Endothelial cell of umbilical vein (primary cell): ENCODE measurements at regions not wholly inside any gene's neighbourhood (a gene's known extent, or its start where the extent isn't known, plus 50 kb on each side); places are given as distances from the start of the nearest gene placed in this dataset.

ENCODE experiments used
- BruUV-seq: library from RNA; stranded (reverse); fragments of 400-500 nt; replicated peaks from 2 replicates; lab custom pipeline; 2021; lab: Mats Ljungman, UMichigan
- CTCF ChIA-PET: fragments of 300-600, 350-600 bp; sonication (Branson Sonifier 250); formaldehyde crosslinking; loops from one replicate; lab custom pipeline; 2021; ENCODE audit warnings: antibody characterized with exemption, inconsistent platforms; lab: Charles Lee
- POLR2A ChIA-PET: fragments of 300-600, 350-600 bp; sonication (Branson Sonifier 250); formaldehyde crosslinking; loops from one replicate; lab custom pipeline; 2021; ENCODE audit warnings: antibody characterized with exemption, inconsistent platforms; lab: Charles Lee
- DNase-seq: peaks from one replicate; pipeline ENCODE4 v3.0.0-alpha.2; 2011; ENCODE audit warnings: low read depth, low spot score
- FAIRE-seq: peaks from 2 replicates; lab custom pipeline; 2011; peaks lifted over from hg19 to GRCh38; lab: Jason Lieb, UNC
- H2AFZ ChIP-seq: 2 replicates; pipeline ENCODE4 v1.6.0; 2012; ENCODE audit warnings: low read depth, low read length, control low read depth, inconsistent platforms
- H3K27ac ChIP-seq: 2 replicates; pipeline ENCODE4 v1.5.1; 2011; ENCODE audit warnings: low read depth, mild to moderate bottlenecking, control low read depth, low read length, moderate library complexity; ENCODE audit not compliant: insufficient read depth
- H3K27me3 ChIP-seq, 2 experiments: 2 replicates each; pipeline versions ENCODE4 v1.6.0 to v1.6.1; 2011; ENCODE audit warnings: low read length in 2 of 2, mixed read lengths in 1 of 2; ENCODE audit not compliant: control insufficient read depth in 2 of 2, insufficient read depth in 2 of 2
- H3K36me3 ChIP-seq, 2 experiments: 2 replicates in 1 of 2; 3 replicates in 1 of 2; pipeline ENCODE4 v1.5.1; 2011; ENCODE audit warnings: low read length in 2 of 2, mild to moderate bottlenecking in 1 of 2, moderate library complexity in 1 of 2; ENCODE audit not compliant: control insufficient read depth in 2 of 2, insufficient read depth in 2 of 2; ENCODE audit errors: extremely low read depth in 1 of 2
- H3K4me1 ChIP-seq: 3 replicates; pipeline ENCODE4 v1.5.1; 2011; ENCODE audit warnings: mild to moderate bottlenecking, low read length; ENCODE audit not compliant: control insufficient read depth, insufficient read depth; ENCODE audit errors: extremely low read depth
- H3K4me2 ChIP-seq: 2 replicates; pipeline ENCODE4 v1.6.1; 2011; ENCODE audit warnings: low read length, control low read depth, mixed read lengths; ENCODE audit not compliant: insufficient read depth
- H3K4me3 ChIP-seq, 3 experiments: fragments of 200-600 bp in 1 of 3; sonication (generic), shearing (Covaris generic) in 1 of 3; replicated peaks in 1 of 3; 2 replicates each; pipeline ENCODE4 v1.5.1; 2011 to 2016; ENCODE audit warnings: control low read depth in 3 of 3, low read length in 3 of 3, mild to moderate bottlenecking in 2 of 3, inconsistent platforms in 1 of 3, low read depth in 1 of 3, moderate library complexity in 1 of 3; ENCODE audit not compliant: insufficient read depth in 1 of 3
- H3K79me2 ChIP-seq: 2 replicates; pipeline ENCODE4 v1.6.0; 2012; ENCODE audit warnings: low read length, inconsistent platforms; ENCODE audit not compliant: control insufficient read depth, insufficient read depth
- H3K9ac ChIP-seq: replicated peaks from 2 replicates; pipeline ENCODE3; 2011; ENCODE audit warnings: low read length, control low read depth; ENCODE audit not compliant: insufficient read depth; ENCODE audit errors: extremely low read depth
- H3K9me1 ChIP-seq: replicated peaks from 3 replicates; pipeline ENCODE4 v1.6.0; 2011; ENCODE audit warnings: mild to moderate bottlenecking, low read length; ENCODE audit not compliant: control insufficient read depth, insufficient read depth; ENCODE audit errors: extremely low read depth
- H3K9me3 ChIP-seq: replicated peaks from 2 replicates; pipeline ENCODE4 v1.5.1; 2012; ENCODE audit warnings: low read length, inconsistent platforms; ENCODE audit not compliant: control insufficient read depth, insufficient read depth
- H4K20me1 ChIP-seq: replicated peaks from 2 replicates; pipeline ENCODE3; 2011; ENCODE audit warnings: mild to moderate bottlenecking, low read length; ENCODE audit not compliant: control insufficient read depth, insufficient read depth; ENCODE audit errors: extremely low read depth
- EZH2 ChIP-seq: IDR thresholded peaks from 2 replicates; pipeline ENCODE4 v1.6.1; 2012; ENCODE audit warnings: borderline replicate concordance, low read depth, mild to moderate bottlenecking, moderate library complexity, low read length, inconsistent platforms; ENCODE audit not compliant: severe bottlenecking
- FOS ChIP-seq: IDR thresholded peaks from 2 replicates; pipeline ENCODE4 v1.6.1; 2011; ENCODE audit warnings: mild to moderate bottlenecking, low read length, moderate library complexity, borderline replicate concordance; ENCODE audit not compliant: insufficient read depth
- GATA2 ChIP-seq: IDR thresholded peaks from 2 replicates; pipeline ENCODE4 v1.7.0; 2011; ENCODE audit warnings: low read depth, mild to moderate bottlenecking, moderate library complexity, mixed read lengths, low read length; ENCODE audit not compliant: insufficient read length, insufficient read depth
- JUN ChIP-seq: IDR thresholded peaks from 2 replicates; pipeline ENCODE4 v1.6.1; 2011; ENCODE audit warnings: borderline replicate concordance, low read depth; ENCODE audit not compliant: insufficient read length, insufficient read depth
- MYC ChIP-seq: IDR thresholded peaks from one replicate; pipeline ENCODE4 v1.6.1; 2011; ENCODE audit warnings: mild to moderate bottlenecking, low read depth, low read length
- POLR2A ChIP-seq: IDR thresholded peaks from 2 replicates; pipeline ENCODE4 v1.6.1; 2012; ENCODE audit warnings: low read depth, mild to moderate bottlenecking, control low read depth, low read length
- POLR2AphosphoS5 ChIP-seq: IDR thresholded peaks from 2 replicates; pipeline ENCODE4 v1.6.1; 2012; ENCODE audit warnings: low read depth, mild to moderate bottlenecking, control low read depth, low read length, moderate library complexity; ENCODE audit not compliant: insufficient read depth
- dilution Hi-C: fragments of 300-500 bp; cut with MboI; formaldehyde crosslinking; loops from one replicate; pipeline ENCODE4 v1.15.0; 2019; ENCODE audit warnings: low sequenced_read_pairs; ENCODE audit not compliant: extremely low pct_ligation_motif_present
- intact Hi-C: fragments of 100-400 bp; cut with micrococcal nuclease; formaldehyde crosslinking; loops from one replicate; pipeline ENCODE4 v1.10.0; 2022
- TF ChIP-seq, protein P1 (sequence below): IDR thresholded peaks from 2 replicates; pipeline ENCODE4 v1.6.1; 2011; ENCODE audit not compliant: insufficient read depth, insufficient read length
- TF ChIP-seq, protein P2 (sequence below), 2 donors: IDR thresholded peaks; 1 replicate in 1 of 2; 2 replicates in 1 of 2; pipeline ENCODE4 v1.5.1; 2011; ENCODE audit warnings: low read length in 2 of 2, mild to moderate bottlenecking in 2 of 2, moderate library complexity in 2 of 2, control low read depth in 1 of 2, inconsistent platforms in 1 of 2, low read depth in 1 of 2; ENCODE audit not compliant: insufficient read depth in 1 of 2; ENCODE audit errors: extremely low read depth in 1 of 2

GRCh38 chr4:26261405-26261804 is 59.4 kb upstream of the RBPJ start:
- ChIA-PET CTCF (no interaction called here), POLR2A (no interaction called here)
- no peak overlapping the region for H3K4me3 ChIP-seq
- H3K36me3 ChIP-seq: no peaks in the 10 kb centered on the region
- FAIRE-seq: no peak
- no TSS peak for BruUV-seq
- no peak overlapping the region for H3K27ac ChIP-seq
- no peak for TF ChIP-seq JUN
- TF ChIP-seq POLR2AphosphoS5: no peak
- TF ChIP-seq POLR2A: no peak
- no peak for TF ChIP-seq FOS
- TF ChIP-seq GATA2: no peak
- TF ChIP-seq, protein P1, sequence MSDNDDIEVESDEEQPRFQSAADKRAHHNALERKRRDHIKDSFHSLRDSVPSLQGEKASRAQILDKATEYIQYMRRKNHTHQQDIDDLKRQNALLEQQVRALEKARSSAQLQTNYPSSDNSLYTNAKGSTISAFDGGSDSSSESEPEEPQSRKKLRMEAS: no peak
- intact Hi-C loops: no loop called here
- H3K9me1 ChIP-seq: no peaks in the 10 kb centered on the region
- no peak overlapping the region for H2AFZ ChIP-seq
- no peaks in the 10 kb centered on the region for H3K79me2 ChIP-seq
- H3K4me2 ChIP-seq: no peak overlapping the region
- dilution Hi-C loops: no loop called here
- DNase-seq: no peak
- no peaks in the 10 kb centered on the region for H3K27me3 ChIP-seq
- H3K9ac ChIP-seq: no peak overlapping the region
- no peaks in the 10 kb centered on the region for H3K9me3 ChIP-seq
- H3K4me1 ChIP-seq: no peaks in the 10 kb centered on the region
- no peaks in the 10 kb centered on the region for H4K20me1 ChIP-seq

DNA sequence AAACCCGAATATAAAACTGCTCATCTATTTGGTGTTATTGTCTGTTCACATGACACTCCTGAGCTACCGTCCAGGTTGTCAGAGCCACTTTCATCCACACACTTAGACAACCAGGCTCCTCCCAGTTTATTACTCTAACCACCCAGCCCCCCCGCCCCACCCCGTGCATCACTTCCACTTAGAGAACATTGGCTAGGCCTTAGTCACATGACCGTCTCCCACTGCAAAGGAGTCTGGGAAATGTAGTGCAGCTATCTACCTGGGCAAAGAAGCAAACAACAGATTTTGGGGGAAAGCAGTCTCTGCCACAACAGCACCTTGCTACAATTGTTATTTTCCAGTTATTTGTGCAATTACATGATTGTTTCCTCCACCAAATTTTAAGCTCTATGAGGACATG is 57.6 kb upstream of the RBPJ start:
- ChIA-PET CTCF (no interaction called here), POLR2A (no interaction called here)
- no peaks in the 10 kb centered on the region for H3K79me2 ChIP-seq
- no peaks in the 10 kb centered on the region for H3K9me1 ChIP-seq
- H3K9ac ChIP-seq: no peak overlapping the region
- H3K27me3 ChIP-seq: no peaks in the 10 kb centered on the region
- dilution Hi-C loops: no loop called here
- TF ChIP-seq MYC (no peak), POLR2AphosphoS5 (no peak), EZH2 (no peak), POLR2A (no peak), JUN (no peak), FOS (no peak), GATA2 (no peak)
- TF ChIP-seq, protein P1: no peak
- TF ChIP-seq, protein P2, sequence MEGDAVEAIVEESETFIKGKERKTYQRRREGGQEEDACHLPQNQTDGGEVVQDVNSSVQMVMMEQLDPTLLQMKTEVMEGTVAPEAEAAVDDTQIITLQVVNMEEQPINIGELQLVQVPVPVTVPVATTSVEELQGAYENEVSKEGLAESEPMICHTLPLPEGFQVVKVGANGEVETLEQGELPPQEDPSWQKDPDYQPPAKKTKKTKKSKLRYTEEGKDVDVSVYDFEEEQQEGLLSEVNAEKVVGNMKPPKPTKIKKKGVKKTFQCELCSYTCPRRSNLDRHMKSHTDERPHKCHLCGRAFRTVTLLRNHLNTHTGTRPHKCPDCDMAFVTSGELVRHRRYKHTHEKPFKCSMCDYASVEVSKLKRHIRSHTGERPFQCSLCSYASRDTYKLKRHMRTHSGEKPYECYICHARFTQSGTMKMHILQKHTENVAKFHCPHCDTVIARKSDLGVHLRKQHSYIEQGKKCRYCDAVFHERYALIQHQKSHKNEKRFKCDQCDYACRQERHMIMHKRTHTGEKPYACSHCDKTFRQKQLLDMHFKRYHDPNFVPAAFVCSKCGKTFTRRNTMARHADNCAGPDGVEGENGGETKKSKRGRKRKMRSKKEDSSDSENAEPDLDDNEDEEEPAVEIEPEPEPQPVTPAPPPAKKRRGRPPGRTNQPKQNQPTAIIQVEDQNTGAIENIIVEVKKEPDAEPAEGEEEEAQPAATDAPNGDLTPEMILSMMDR (IDR thresholded peaks at IDR 0.05; ENCODE audit: extremely low read depth in 1 of 2, insufficient read depth in 1 of 2, low read depth in 1 of 2, low read length in 2 of 2): no peak
- H3K4me2 ChIP-seq: no peak overlapping the region
- no peak for DNase-seq
- no peak overlapping the region for H2AFZ ChIP-seq
- no peaks in the 10 kb centered on the region for H3K4me1 ChIP-seq
- intact Hi-C loops: no loop called here
- no peaks in the 10 kb centered on the region for H4K20me1 ChIP-seq
- H3K27ac ChIP-seq: no peak overlapping the region
- no peaks in the 10 kb centered on the region for H3K36me3 ChIP-seq
- H3K9me3 ChIP-seq: no peaks in the 10 kb centered on the region
- no peak for FAIRE-seq
- BruUV-seq: no TSS peak
- no peak overlapping the region for H3K4me3 ChIP-seq
